ENCODE measurements at regions not wholly inside any gene's neighbourhood (a gene's known extent, or its start where the extent isn't known, plus 50 kb on each side); places are given as distances from the start of the nearest gene placed in this dataset.
"Not testable (repeated sequence)": the region's sequence is repeated elsewhere in the genome, so short reads cannot be mapped to it uniquely, and the experiment has no call there.

- DNase-seq (ENCODE audit: low read depth) = no peak
Observed at GRCh38 chr7:35909870-35910357, 109.1 kb downstream of the SEPTIN7 start.

DNA sequence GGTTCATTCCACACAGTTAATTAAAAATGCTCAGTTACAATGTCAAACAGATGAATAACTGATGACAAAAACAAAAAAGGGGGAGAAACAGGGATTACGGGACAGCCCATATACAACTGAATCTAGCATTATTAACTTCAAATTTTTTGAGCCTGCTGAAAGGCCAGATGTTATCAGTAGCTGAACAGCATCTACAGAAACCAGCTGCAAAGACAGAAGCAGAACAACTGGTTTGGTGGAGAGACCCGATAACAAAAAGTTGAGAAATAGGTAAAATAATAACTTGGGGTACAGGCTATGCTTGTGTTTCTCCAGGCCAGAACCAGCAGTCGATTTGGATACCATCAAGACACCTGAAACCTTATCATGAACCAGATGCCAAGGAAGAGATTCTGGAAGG is 109.8 kb downstream of the SEPTIN7 start:
- not testable (repeated sequence) for DNase-seq (ENCODE audit: low read depth)

DNA sequence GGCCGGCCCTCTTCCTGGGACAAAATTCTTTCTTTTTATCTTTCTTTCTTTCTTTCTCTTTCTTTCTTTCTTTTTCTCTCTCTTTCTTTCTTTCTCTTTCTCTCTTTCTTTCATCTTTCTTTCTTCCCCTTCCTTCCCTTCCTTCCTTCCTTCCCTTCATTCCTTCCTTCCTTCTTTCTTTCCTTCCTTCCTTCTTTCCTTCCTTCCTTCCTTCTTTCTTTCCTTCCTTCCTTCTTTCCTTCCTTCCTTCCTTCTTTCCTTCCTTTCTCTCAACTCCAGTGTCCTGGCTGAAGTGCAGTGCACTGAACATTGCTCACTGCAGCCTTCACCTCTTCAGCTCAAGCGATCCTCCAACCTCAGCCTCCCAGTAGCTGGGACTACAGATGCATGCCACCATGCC is 112.5 kb downstream of the SEPTIN7 start:
- DNase-seq (ENCODE audit: low read depth) = not testable (repeated sequence)

GRCh38 chr7:35914214-35914613 is 113.4 kb downstream of the SEPTIN7 start:
- DNase-seq (ENCODE audit: low read depth) = not testable (repeated sequence)

DNA sequence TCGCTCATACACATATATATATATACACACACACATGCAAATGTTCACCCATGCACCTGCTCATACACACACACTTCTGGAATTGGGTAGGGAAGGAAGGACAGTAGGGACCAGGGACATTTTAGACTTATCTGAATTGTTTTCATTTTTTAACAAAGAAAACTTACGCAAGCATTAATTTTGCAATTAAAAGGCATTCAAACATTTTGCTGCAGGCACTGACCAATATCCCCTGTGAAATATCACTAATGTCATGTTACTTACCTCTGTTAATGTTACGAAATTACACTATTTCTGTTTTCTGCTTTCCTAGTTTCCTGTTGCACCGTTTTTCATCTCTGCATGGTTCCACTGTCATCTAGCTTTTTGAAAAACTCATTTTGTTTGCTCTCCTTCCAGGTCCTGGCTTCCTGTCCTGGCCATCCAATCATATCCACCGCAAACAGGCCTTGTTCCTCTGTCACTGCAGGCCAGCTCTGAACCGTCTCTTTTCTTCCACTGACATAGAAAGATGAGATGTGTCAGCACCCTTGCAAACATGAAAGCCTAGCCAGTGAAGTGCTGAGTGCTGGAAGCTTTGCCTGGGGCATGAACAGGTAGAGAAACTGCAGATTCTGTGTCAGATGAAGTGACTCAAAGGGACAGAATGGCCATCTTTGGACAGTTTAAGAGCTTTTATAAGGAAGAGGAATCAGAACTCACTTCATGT is 114.5 kb downstream of the SEPTIN7 start:
- DNase-seq (ENCODE audit: low read depth) = not testable (repeated sequence)

DNA sequence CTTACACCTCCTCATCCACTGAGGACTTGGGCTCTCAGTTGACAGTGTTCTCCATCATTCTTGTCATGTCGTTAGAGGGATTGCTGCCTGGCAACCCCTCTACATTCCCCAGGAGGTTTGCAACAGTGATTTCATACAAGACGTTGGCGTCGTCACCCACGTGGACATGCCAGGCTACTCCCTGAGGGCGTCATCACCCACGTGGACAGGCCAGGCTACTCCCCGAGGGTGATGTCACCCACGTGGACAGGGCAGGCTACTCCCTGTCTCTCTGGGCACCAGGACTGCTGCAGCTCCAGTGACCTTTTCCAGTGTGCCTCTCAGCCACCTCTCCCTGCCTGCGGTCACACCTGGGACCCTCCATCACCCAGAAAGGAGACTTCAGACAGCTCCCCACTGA is 117.4 kb downstream of the SEPTIN7 start:
- not testable (repeated sequence) for DNase-seq (ENCODE audit: low read depth)

DNA sequence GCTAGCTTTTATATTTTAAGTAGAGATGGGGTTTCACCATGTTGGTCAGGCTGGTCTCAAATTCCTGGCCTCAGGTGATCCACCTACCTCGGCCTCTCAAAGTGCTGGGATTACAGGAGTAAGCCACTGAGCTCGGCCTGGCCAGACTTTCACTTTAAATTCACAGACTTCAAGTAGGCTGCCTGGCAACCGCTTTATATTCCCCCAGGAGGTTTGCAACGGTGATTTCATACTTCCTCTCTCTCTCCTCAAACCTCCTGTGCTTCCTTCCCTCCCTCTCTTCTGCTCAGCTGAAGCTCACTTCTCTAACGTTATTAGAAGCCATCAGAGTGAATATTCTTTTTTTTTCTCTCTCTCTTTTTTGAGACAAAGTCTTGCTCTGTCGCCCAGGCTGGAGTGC is 118.8 kb downstream of the SEPTIN7 start:
- not testable (repeated sequence) for DNase-seq (ENCODE audit: low read depth)

DNA sequence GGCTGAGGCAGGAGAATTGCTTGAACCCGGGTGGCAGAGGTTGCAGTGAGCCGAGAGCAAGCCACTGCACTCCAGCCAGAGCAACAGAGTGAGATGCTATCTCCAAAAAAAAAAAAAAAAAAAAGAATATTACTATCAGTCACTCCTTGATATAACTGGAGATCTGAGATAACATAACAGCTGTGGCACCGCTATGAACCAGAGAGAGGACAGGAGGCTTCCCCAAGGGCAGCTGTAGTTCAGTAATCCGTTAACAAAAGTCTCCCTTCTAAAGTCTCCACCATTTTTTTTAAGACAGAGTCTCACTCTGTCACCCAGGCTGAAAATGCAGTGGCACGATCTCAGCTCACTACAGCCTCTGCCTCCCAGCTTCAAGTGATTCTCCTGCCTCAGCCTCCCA is 120.5 kb downstream of the SEPTIN7 start:
- not testable (repeated sequence) for DNase-seq (ENCODE audit: low read depth)

DNA sequence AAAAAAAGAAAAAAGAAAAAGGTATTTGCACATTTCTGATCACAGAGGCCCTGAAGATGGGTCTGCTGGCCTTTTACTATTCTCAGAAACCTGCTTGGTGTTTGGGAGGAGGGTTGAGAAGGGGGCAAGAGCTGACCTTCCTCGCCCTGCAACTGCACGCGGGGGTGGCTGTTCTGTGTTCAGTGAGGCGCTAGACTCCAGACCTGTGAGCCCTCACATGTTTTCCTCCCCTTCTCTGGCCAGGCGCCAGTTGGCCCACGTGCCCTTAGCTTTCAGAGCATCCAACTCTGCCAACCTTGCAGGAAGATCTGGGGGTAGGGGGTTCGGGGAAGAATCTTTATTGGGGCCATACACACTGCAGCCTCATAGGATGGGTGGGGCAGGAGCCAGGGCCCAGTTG is 123.8 kb downstream of the SEPTIN7 start:
- not testable (repeated sequence) for DNase-seq (ENCODE audit: low read depth)

GRCh38 chr7:35926966-35927365 is 126.1 kb downstream of the SEPTIN7 start:
- not testable (repeated sequence) for DNase-seq (ENCODE audit: low read depth)

GRCh38 chr7:35931134-35931533 is 130.3 kb downstream of the SEPTIN7 start:
- not testable (repeated sequence) for DNase-seq (ENCODE audit: low read depth)

DNA sequence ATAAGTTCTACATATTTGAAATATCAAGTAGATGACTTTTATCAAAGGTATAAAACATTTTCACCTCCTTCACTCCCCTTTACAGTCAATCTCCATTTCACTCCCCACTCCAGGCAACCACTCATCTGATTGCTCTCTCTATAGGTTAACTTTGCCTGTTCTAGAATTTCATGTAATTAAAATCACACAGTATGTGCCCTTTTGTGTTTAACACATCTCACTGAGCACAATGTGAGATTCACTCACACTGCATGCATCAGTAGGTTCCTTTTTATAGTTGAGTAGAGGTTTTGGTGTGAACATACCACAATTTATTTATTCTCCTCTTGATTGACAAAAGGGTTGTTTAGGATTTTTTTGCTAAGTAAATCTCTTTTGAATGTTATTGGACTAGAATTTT is 130.7 kb downstream of the SEPTIN7 start:
- DNase-seq (ENCODE audit: low read depth) = not testable (repeated sequence)

- not testable (repeated sequence) for DNase-seq (ENCODE audit: low read depth)
Observed at GRCh38 chr7:35940695-35941094, 139.8 kb downstream of the SEPTIN7 start.

DNA sequence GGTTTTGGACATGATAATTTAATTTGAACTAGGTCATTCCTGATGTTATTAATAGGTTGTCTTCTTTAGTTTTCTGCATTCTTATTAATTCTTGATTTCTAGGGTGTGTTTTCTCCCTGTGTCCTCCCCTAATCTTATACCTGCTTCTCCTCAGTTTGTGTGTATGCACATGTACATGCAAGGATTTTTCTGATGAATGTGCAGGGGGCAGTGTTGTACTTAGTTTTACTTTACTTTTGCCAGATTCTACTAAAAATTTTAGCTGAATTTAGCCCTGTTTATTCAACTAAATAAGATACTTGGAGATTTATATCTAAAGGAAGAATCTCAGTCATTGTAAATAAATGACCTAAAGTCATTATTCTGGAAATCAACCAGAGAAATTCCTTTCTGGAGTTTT is 144.8 kb downstream of the SEPTIN7 start:
- DNase-seq (ENCODE audit: low read depth) = not testable (repeated sequence)

DNA sequence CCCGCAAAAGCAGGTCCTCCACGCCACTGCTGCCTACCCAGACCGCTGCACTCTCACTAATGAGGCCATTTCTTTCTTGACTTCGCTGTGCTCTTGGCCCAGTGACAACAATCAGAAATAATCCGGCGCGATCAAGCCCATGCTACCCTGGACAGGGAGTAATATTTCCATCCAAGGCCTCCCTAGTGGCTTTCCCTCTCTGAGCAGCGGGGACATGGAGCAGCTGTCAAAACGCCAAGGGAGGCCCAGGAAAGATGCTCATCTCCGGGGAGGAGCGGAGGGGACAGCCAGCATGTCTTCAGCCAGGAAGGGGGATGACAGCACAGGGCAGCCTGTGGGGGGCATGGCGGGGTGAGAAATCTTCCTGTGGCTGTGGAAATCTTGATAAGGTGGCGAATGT is 154.9 kb downstream of the SEPTIN7 start:
- DNase-seq (ENCODE audit: low read depth) = not testable (repeated sequence)

GRCh38 chr7:35956988-35957387 is 156.1 kb downstream of the SEPTIN7 start:
- not testable (repeated sequence) for DNase-seq (ENCODE audit: low read depth)

- not testable (repeated sequence) for DNase-seq (ENCODE audit: low read depth)
Observed at GRCh38 chr7:35961260-35961659, 160.4 kb downstream of the SEPTIN7 start.

GRCh38 chr7:35962607-35963006 is 161.8 kb downstream of the SEPTIN7 start:
- not testable (repeated sequence) for DNase-seq (ENCODE audit: low read depth)

DNA sequence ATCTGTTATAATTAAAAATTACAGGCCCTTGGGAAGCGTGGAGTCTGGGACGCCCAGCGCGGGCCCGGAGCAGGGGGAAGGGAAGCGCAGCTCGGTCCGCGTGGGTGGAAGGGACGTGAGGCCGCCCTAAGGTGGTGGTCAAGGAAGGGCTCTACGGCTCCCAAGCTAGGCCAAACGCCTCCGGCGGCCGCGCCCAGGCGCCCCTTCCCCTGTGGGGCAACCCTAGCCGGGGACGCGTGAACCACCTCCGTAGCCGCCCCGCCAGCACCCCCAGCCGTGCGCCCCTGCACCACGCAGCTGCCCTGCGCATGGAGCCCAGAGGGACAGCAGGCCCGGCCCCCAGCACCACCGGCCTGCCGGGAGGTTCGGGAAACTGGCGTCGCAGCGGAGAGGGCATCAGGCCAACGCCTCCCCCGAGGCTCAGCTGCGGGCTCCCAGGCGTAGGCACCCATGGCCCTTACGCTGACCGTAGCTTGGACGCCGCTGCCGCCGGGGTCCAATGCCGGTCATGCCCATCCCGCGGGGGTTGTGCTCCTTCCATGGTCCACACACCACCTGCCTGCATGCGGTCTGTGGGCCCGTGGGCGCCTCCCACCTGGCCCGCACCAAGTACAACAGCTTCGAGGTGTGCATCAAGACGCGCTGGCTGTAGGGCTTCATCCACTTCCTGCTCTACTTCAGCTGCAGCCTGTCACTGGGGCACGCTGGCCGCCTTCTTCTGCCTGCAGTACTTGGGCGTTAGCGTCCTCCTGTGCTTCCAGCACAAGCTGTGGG is 166.7 kb downstream of the SEPTIN7 start:
- no peak for DNase-seq (ENCODE audit: low read depth)

GRCh38 chr7:35968140-35968940 is 167.5 kb downstream of the SEPTIN7 start:
- DNase-seq (ENCODE audit: low read depth) = no peak

DNA sequence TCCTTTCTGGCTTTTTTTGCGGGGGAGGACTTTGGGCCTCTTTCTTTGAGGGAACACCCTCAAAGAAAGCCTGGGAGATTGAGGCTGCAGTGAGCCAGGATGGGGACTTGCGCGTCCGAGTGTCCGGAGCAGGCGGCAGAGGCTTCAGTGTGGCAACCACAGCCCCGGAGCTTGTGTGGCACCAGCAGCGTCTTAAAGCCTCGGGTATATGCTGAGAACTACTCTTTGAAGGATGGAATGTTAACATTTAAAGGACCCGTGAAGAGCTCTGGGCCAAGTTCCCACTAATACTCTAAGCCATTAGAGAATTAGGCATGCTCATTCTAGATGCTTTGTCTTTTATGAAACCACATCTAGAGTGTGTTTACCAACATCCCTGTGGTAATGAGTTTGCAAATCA is 168.2 kb downstream of the SEPTIN7 start:
- no peak for DNase-seq (ENCODE audit: low read depth)

- no peak for DNase-seq (ENCODE audit: low read depth)
Observed at GRCh38 chr7:35970458-35970857, 169.6 kb downstream of the SEPTIN7 start.

Data from activated T-helper 9 cell treated with anti-CD3 and anti-CD28 coated beads, Interleukin-2, amount 50 U/mL, for 16 hours (primary cell).